ENCODE measurements at regions not wholly inside any gene's neighbourhood (a gene's known extent, or its start where the extent isn't known, plus 50 kb on each side); places are given as distances from the start of the nearest gene placed in this dataset.

DNA sequence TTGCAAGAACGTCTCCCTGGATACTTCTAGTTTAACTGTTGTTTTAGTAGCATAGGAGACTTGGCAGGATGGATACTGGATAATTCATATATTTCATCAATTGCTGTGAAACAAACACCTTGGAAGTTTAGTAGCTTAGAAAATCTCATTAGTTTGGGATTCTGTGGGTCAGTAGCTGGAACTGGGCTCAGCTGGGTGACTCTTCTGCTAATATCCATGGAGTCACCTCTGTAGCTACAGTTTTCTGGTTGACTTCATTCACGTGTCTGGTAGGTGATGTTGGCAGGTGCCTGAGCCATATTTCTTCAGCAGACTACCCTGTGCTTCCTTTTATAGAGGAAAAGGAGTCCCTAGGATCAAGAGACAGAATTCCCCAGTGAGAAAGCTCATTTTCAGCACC is 208.9 kb upstream of the PFKP start:
- DNase-seq (ENCODE audit: low spot score) = no peak

DNA sequence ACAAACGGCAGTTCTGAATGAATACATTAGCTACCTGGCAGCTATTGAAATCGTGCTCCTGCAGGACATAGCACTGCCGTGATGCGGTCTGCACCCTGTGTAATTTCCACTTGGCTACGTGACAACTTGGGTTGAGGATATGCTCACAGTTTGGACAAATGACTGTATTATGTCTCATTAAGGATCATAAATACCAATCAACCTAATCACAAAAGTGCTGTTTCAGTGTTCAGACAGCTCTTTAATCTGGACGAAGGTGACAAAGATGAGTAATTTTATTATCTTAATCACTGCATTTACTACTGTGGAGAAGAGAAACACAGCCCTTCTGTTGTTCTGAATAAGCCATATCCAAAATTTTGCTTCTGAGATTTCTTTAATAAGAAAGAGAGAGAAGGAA is 210.8 kb upstream of the PFKP start:
- DNase-seq (ENCODE audit: low spot score) = no peak

- no peak for DNase-seq (ENCODE audit: low spot score)
Observed at GRCh38 chr10:2852574-2853323, 214.6 kb upstream of the PFKP start.

- DNase-seq (ENCODE audit: low spot score) = no peak
Observed at GRCh38 chr10:2851566-2851965, 215.8 kb upstream of the PFKP start.

DNA sequence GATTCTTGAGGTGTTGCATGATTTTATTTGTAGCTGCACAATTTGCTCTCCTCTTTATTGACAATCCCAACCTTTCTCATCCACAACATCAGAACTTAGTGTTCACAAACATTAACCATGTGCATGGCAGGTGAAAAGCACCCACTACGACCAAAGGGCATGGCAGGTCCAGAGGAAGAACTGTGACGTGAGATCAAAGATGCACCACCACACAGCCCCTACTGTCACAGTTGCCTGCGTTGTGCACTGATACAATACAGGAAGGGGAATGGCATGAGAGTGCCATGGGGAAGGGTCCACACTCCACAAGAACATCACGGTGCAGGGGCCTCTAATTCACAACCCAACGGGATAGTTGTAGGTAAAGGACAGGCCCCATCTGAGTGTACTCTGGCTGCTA is 217.1 kb upstream of the PFKP start:
- DNase-seq (ENCODE audit: low spot score) = no peak

- DNase-seq (ENCODE audit: low spot score) = no peak
Observed at GRCh38 chr10:2844925-2845324, 222.4 kb upstream of the PFKP start.

DNA sequence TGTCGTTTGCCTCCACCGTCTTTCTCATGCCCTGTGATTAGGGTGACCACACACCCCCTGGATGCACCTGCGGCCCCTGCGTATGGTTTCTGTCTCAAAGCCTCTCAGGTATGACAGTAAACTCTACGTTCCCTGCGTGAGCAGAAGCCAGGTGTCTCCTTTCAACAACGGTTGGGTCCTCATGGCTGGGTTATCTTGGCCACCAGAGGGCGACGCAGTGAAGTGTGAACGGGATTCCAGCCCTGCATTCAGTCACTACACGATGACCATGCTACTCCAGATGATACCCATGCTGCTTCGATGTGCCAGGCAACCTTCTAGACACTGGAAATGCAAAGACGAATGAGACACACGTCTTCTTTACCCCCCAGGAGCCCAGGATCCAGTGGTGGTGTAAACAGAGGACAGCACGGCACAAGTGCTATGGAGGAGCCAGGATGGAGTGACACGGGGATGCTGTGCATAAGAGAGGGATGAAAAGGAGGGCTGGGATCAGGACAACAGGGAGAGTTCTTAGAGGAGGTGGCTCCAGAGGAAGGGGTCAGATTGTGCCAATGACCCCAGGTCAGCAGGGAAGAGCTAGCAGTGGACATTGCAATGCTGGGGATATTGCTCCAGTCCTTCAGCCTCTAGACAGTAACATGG is 228.1 kb upstream of the PFKP start:
- peak; percentile 11 for DNase-seq (ENCODE audit: low spot score)

GRCh38 chr10:2837674-2838073 is 229.7 kb upstream of the PFKP start:
- DNase-seq (ENCODE audit: low spot score) = no peak

GRCh38 chr10:2836921-2837662 is 230.3 kb upstream of the PFKP start:
- no peak for DNase-seq (ENCODE audit: low spot score)

DNA sequence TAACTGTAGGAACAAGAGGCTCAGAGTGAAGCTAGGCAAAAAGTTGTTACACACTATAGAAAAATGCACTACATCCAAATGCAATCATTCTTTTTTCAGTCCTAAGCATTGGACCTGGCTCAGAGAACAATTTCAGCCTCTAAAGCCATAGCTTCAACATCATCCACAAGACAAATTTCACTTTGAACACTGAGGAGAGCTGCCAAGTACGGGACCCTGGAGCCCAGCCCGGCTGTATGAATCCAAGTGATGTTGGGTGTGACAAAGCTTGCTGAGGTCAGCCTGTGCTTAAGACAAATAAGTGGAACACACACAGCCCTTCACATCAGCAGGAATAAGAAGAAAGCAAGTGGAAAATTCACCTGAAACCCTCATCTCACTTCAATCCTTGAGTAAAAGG is 233.1 kb upstream of the PFKP start:
- DNase-seq (ENCODE audit: low spot score) = no peak

GRCh38 chr10:2831509-2831908 is 235.8 kb upstream of the PFKP start:
- DNase-seq (ENCODE audit: low spot score) = no peak

GRCh38 chr10:2828741-2829140 is 238.6 kb upstream of the PFKP start:
- DNase-seq (ENCODE audit: low spot score) = no peak

GRCh38 chr10:2826675-2827074 is 240.7 kb upstream of the PFKP start:
- DNase-seq (ENCODE audit: low spot score) = no peak

DNA sequence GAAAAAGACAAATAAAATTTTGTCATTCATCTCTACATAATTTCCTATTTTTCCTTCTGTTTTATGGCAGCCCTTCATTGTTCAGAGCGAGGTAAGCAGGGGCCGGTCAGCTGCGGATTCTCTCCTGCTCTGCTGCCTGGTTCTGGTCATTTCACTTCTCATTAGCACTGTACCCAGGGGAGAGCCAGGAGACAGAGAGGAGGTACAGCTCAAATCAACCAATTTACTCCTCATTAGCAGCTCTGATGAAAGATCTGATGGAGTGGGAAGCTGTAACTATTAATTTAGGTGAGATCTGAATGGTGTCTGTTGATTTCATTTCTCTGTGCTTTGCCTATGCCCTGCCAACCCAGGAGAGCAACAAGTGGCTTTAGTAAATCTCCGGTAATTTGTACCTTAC is 241.5 kb upstream of the PFKP start:
- no peak for DNase-seq (ENCODE audit: low spot score)

GRCh38 chr10:2817940-2818636 is 249.3 kb upstream of the PFKP start:
- no peak for DNase-seq (ENCODE audit: low spot score)

- DNase-seq (ENCODE audit: low spot score) = no peak
Observed at GRCh38 chr10:2813693-2814092, 253.7 kb upstream of the PFKP start.

GRCh38 chr10:2813286-2813685 is 254.1 kb upstream of the PFKP start:
- no peak for DNase-seq (ENCODE audit: low spot score)

DNA sequence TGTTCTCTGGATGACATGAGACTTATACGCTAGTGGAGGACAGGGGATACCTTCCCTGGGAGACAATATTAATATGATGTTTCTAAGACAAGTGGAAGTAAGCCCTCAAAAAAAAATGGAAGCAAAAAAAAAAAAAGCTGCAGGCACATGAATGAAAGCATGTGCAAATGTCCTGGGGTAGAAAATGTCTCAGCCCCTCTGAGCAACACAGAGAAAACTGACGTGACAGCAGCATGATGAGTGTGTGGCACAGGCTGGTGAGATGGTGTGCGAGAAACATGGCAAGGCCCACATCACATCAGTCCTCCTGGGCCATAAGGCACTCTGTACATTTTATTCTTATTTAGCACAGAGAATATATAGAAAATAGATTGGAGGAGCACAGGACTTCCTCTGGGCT is 254.7 kb upstream of the PFKP start:
- no peak for DNase-seq (ENCODE audit: low spot score)

DNA sequence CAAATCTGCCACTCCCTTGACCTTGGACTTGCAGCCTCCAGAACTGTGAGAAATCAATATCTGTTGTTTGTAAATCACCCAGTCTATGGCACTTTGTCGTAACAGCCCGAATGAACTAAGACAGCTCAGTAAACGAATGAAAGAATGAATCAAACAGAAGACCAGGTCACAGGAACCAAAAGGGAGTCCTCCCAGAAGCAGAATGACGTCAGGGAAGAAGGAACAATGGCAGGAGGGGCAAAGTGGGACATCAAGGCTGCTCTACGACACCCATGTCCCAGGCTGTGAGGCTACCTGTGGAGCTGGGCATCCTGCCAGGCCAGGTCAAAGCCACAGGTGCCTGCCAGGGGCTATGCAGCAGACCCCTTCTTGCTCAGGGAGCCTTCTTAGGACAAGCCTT is 267.2 kb upstream of the PFKP start:
- DNase-seq (ENCODE audit: low spot score) = no peak

- DNase-seq (ENCODE audit: low spot score) = no peak
Observed at GRCh38 chr10:2798336-2799022, 268.9 kb upstream of the PFKP start.

DNA sequence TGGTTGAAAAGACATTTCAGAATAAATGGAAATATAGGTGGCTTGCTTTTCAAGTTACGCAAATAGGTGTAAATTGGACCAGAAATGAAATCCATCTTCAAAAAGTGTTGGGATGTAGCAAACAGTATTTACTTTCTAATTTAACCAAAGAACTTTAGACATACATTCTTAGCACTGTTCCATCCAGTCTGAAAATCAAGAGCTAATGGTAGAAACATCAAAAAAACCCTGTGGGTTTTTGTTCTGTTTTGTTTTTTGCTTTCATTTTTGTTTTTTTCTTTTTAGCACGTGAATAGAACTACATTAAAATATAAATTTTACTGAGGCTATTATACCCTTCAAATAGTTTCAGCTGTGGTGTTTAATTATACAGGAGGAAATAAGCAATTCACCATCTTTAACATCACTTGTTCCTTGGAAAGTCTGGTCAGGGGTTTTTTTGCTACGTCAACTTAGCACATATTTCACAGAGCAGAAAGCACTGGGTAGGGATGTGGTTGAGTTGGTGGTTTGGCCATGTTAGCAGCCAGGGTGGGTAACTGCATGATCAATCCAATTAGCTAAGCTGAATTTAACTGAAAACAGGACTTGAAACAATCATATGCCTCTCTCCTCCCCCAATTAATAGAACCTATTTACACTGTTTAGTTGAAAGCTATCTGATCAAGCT is 275.4 kb upstream of the PFKP start:
- DNase-seq (ENCODE audit: low spot score) = no peak
